HG02981 (cell line): ENCODE measurements at regions not wholly inside any gene's neighbourhood (a gene's known extent, or its start where the extent isn't known, plus 50 kb on each side); places are given as distances from the start of the nearest gene placed in this dataset.

Experiments used
- ATAC-seq: cut with Tn5 transposase; IDR thresholded peaks from one replicate; pipeline ENCODE4 v1.9.1; 2021; ENCODE audit warnings: mild to moderate bottlenecking, moderate library complexity; ENCODE audit not compliant: unreplicated experiment

GRCh38 chr20:39309458-39309857 is 347.3 kb downstream of the DHX35 start:
- no peak for ATAC-seq

DNA sequence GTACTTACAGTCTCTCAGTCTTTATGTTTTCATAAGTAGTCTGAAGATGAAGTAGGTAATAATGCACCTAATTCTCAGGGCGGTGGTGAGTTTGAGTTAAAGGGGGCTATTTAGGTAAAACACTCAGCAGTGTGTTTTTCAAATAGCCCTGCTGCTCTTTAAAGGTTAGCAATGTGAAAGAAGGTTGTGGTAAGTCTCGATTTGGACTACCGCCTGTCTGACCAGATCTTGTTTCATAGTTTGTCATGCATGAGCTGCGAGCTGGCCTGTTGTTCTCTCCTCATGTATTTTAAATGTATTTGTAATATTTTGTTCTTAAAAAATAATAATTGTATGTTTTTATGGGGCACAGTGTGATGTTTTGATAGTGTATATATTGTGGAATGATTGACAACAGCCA is 340.2 kb downstream of the DHX35 start:
- no peak for ATAC-seq

DNA sequence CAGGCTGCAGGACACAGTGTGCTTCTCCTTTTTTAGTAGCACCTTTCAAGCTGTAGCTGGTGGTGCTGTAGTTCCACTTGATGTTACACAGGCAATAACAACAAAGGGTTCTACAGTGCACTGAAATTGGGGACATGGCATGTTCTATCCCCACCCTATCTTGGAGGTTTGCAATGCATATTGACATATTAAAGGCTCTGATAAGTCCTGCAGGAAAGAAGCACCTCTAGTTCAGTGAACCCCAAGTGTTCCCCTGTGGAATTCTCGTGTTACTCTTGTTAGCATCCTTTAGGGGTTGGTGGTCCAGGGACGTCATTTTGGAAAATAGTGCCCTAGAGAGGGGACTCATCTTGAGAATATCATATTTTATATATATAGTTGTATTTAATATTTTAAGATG is 337.6 kb downstream of the DHX35 start:
- ATAC-seq, result no peak

GRCh38 chr20:39298571-39299506 is 336.7 kb downstream of the DHX35 start:
- ATAC-seq, result no peak

DNA sequence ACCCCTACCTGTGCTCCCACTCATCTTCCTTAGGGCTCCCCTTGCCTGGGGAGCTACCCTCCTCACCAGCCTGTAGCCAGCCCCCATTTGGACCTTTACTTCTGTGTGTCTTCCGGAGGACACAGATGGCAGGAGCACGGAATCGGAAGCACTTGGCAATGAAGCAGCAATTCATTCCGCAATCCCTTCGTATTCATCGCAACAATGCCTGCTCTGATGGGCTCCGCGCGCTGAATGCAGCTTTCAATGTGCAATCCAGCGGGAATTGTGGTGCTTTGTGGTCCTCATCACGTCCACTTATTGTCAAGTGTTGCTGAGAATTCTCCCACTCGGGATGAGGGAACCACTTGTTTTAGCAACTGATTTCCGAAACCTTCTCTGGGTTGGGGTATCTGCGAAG is 336.0 kb downstream of the DHX35 start:
- ATAC-seq, result no peak

GRCh38 chr20:39295301-39295700 is 333.2 kb downstream of the DHX35 start:
- no peak for ATAC-seq

DNA sequence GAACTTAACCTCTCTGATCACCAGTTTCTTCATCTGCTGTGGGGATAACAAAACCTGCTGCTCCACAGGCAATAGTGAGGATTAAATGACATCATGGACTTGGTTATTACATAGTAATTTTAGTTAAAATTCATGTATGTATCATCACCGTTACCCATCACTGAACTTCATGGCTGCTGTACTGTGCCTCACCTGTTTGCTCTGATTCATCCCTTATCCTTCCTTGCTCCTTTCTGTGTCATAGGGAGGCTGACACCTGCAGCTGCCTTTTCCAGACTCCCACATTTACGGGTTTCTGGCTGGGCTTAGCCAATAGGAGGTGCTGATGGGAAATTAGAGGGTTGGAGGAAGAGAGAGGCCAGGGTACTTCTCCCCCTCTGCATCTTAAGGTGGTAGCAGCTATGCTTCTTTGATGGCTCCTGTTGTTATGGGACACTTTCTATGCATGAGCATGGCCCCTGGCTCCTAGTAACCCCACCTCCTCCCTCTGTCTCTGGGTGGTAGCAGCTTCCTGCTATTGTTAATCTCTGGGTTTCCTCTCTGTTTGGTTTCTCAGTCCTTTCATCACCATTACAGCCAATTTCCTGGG is 332.1 kb downstream of the DHX35 start:
- no peak for ATAC-seq

DNA sequence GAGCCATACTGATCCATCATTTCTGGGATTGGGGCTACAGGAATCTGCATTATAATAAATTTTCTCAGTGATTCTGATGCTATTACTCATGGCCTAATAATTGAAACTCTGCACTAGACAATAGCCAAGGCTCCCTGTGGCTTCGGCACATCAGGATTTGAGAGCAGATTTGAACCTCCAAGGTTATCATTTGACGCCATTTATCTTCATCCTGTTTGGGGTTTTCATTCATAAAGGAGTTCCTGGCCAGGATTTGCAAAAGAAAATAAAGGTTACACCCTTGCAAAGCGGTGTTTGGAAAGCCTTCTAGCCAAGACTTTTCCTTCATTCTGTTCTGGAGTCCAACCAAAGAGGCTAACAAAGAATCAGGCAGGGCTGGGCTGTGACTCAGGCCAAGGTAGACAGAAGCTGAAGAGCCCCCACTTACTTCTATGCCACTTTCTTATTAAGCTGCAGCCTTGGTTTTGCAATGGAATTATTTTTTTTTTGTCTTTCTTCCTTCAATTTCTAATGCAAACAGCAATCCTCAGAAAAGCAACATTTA is 330.1 kb downstream of the DHX35 start:
- no peak for ATAC-seq

- no peak for ATAC-seq
Measured at GRCh38 chr20:39291301-39291700, 329.2 kb downstream of the DHX35 start.

GRCh38 chr20:39290575-39290974 is 328.4 kb downstream of the DHX35 start:
- no peak for ATAC-seq

DNA sequence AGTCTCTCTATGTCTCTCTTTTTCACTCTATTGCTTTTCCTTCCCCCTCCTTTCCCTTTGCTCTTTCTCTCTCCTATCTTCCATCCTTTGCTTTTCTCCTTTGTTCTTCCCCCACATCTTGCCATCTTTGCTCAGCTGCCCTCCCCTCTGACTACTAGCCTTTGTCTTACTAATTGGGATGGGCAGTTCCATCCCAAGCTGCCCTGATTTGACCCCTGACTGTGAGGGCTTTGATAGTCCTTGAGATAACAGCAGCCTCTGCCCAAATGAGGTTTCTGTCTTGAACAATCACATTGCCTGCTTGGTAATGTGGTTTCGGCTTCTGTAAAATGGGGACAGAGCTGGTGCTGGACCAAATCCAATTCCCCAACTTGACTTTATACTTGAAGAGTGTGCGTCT is 327.7 kb downstream of the DHX35 start:
- no peak for ATAC-seq

DNA sequence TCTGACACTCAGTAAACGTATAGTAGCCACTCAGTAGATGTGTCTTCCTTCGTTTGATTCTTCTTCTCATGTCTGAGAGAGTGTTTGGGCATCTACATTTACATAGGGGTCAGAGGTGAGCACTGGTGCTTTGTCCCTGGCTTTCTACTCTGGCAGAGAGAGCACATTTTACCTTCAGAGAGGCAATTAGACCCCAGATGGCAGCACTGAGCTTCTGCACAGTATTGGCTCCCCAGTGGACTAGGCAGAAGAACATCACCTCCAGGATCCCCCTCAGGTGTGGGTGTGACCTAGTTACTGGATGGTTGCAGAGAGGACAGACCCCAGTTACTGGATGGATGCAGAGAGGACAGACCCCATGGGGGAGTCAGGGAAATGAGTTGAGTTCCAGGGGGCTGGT is 327.2 kb downstream of the DHX35 start:
- no peak for ATAC-seq

- ATAC-seq, result no peak
Measured at GRCh38 chr20:39283464-39283863, 321.3 kb downstream of the DHX35 start.

GRCh38 chr20:39282619-39283092 is 320.5 kb downstream of the DHX35 start:
- ATAC-seq, result no peak

- no peak for ATAC-seq
Measured at GRCh38 chr20:39280875-39281274, 318.7 kb downstream of the DHX35 start.

- no peak for ATAC-seq
Measured at GRCh38 chr20:39278230-39278788, 316.2 kb downstream of the DHX35 start.

GRCh38 chr20:39277185-39277584 is 315.0 kb downstream of the DHX35 start:
- ATAC-seq, result no peak

GRCh38 chr20:39270837-39271604 is 308.9 kb downstream of the DHX35 start:
- ATAC-seq, result no peak

DNA sequence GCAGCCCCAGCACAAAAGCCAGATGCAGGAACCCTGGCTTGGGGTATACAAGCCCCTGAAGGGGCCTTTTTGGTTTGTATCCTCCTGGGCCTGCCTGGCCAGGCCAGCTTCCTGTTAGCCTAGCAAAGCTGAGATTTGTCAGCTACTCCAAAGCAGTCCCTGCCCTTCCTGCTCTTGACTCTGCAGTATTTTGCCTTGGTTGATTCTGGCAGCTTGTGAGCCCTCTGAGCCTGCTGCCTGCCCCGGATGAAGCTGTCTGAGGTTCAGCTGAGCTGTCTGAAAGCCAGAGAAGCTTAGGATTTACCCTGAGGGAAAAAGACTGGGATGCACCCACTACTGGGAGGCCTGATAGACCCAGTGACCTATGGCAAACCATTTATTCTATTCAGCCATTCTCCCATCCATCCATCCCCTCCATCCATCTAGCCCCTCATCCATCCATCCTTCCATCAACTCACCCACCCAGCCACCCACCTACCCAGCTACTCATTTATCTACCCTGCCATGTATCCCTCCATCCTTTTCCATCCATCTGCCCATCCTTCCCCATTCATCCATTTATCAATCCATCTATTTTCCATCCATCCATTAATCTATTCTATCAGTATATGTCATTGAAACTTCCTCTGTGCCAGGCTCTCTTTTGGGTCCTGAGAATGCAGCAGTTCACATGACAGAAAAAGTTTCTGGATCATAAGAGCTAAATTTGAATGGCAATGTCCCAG is 307.5 kb downstream of the DHX35 start:
- no peak for ATAC-seq

GRCh38 chr20:39268981-39269461 is 306.9 kb downstream of the DHX35 start:
- ATAC-seq, result peak; percentile 55
